Heart left ventricle (tissue), 16 donors: ENCODE measurements at regions not wholly inside any gene's neighbourhood (a gene's known extent, or its start where the extent isn't known, plus 50 kb on each side); places are given as distances from the start of the nearest gene placed in this dataset.

Experiments used
- ATAC-seq, 4 donors: fragments of 200-7000 bp; cut with Tn5 transposase; one replicate each; pipeline ENCODE4 v1.9.1; 2020 to 2022; ENCODE audit warnings: moderate library complexity in 4 of 4, mild to moderate bottlenecking in 3 of 4, moderate number of reproducible peaks in 1 of 4
- DNase-seq, 5 donors: peaks; one replicate each; pipeline ENCODE4 v3.0.0-alpha.2; 2020
- H3K27ac ChIP-seq, 12 donors: fragments of 200-600 bp; sonication (generic) in 4 of 12; one replicate each; pipeline versions ENCODE4 v1.5.0 to v1.8.0; 2016 to 2022; ENCODE audit warnings: mild to moderate bottlenecking in 2 of 12
- H3K27me3 ChIP-seq, 9 donors: fragments of 200-600 bp; sonication (generic) in 2 of 9; one replicate each; pipeline versions ENCODE4 v1.5.1 to v1.8.0; 2016 to 2022; ENCODE audit warnings: mild to moderate bottlenecking in 3 of 9
- H3K36me3 ChIP-seq, 9 donors: fragments of 200-600 bp; sonication (generic) in 2 of 9; one replicate each; pipeline versions ENCODE4 v1.5.0 to v1.8.0; 2018 to 2022; ENCODE audit warnings: mild to moderate bottlenecking in 2 of 9
- H3K4me1 ChIP-seq, 12 donors: fragments of 200-600 bp; sonication (generic) in 4 of 12; one replicate each; pipeline versions ENCODE4 v1.5.0 to v1.8.0; 2016 to 2022; ENCODE audit warnings: mild to moderate bottlenecking in 3 of 12
- H3K4me3 ChIP-seq, 12 donors: fragments of 200-600 bp; sonication (generic) in 4 of 12; one replicate each; pipeline versions ENCODE4 v1.5.0 to v1.8.0; 2017 to 2022; ENCODE audit warnings: mild to moderate bottlenecking in 9 of 12, moderate library complexity in 4 of 12
- H3K9me3 ChIP-seq, 12 donors: fragments of 200-600 bp; sonication (generic) in 4 of 12; one replicate each; pipeline versions ENCODE4 v1.5.0 to v1.8.0; 2016 to 2022; ENCODE audit warnings: mild to moderate bottlenecking in 1 of 12
- CTCF ChIP-seq, 12 donors: fragments of 200-600 bp; sonication (generic) in 4 of 12; IDR thresholded peaks; one replicate each; pipeline versions ENCODE4 v1.5.0 to v1.8.0; 2018 to 2022; ENCODE audit warnings: antibody characterized with exemption in 12 of 12, mild to moderate bottlenecking in 5 of 12
- POLR2A ChIP-seq, 2 donors: fragments of 450-650 bp; IDR thresholded peaks; one replicate each; pipeline ENCODE4 v1.6.1; 2017; ENCODE audit warnings: antibody characterized with exemption in 2 of 2, mild to moderate bottlenecking in 2 of 2, moderate library complexity in 2 of 2
- WGBS, 4 donors: extraction: QIAGEN DNeasy Blood & Tissue Kit in 2 of 4; methylation state at CpG; one replicate each; pipeline versions ENCODE4 v1.1.5 to v1.1.7; 2013 to 2018; 5-methylcytosine and 5-hydroxymethylcytosine counted together
- intact Hi-C, 10 donors: fragments of 100-400 bp; cut with DNase I; formaldehyde crosslinking; loops; one replicate each; pipeline versions ENCODE4 v1.11.1 to v1.14.2; 2022
- donor health status: ischemic (EF 13 %, LVEDD 7.1; RV severe dilation, severe dysfunction).
- donor health status: healthy with polysubstance abuse.
- donor health status: DM: no; HTN: yes; CAD: no.
- donor health status: DM: no; HTN: no; CAD: no.
- donor health status: ischemic (EF 25% LVEDD 6.9; RV normal size, moderate dysfunction).
- donor health status: ischemic (EF 25% LVEDD 5.7; RV mildly dilated, moderate dysfunction).
- donor health status: healthy.
- donor health status: DM: yes; HTN: yes; CAD: no.
- donor health status: ischemic (EF 35%, LVEDD 5.7; RV mildly dilated, moderate dysfunction).
- donor health status: nonischemic (EF 11% LVEDD 7.7; RV severe dilation, severe dysfunction).
- donor health status: DM: yes; HTN: yes; CAD: no.
- donor health status: PGD.
- donor health status: ischemic (EF 29% LVEDD 5.4; RV normal size, mild dysfunction).
- donor health status: nonischemic (EF 23%, LVEDD 6.1; RV moderate dilation, normal function).

- H3K36me3 ChIP-seq, result no peaks in the 10 kb centered on the region
- H3K4me1 ChIP-seq, result no peaks in the 10 kb centered on the region
- H3K9me3 ChIP-seq, result peaks cover 0 to 4% (median 0%) of the 10 kb centered on the region in 12 donors
- H3K27ac ChIP-seq, result no peak overlapping the region
- H3K27me3 ChIP-seq, result peaks cover 0 to 35% (median 0%) of the 10 kb centered on the region in 9 donors
- no peak for ATAC-seq
- 88 to 100% (median 97%) methylated on average over 1 of the region's 1 CpG for WGBS, 4 donors
- intact Hi-C loops, result no loop called here
- no peak overlapping the region for H3K4me3 ChIP-seq
- no peak for TF ChIP-seq CTCF (IDR thresholded peaks at IDR 0.05)
- no peak for TF ChIP-seq POLR2A (IDR thresholded peaks at IDR 0.05)
- DNase-seq, result no peak
These were observed 231.3 kb downstream of the BUD13 start for GRCh38 chr11:116541460-116541859.

- peaks cover 0 to 4% (median 0%) of the 10 kb centered on the region in 12 donors for H3K9me3 ChIP-seq
- no peak overlapping the region for H3K27ac ChIP-seq
- H3K36me3 ChIP-seq, result no peaks in the 10 kb centered on the region
- DNase-seq, result no peak
- ATAC-seq, result no peak
- intact Hi-C loops, result no loop called here
- WGBS, 4 donors, result 60 to 73% (median 70%) methylated on average over 4 of the region's 4 CpGs
- H3K4me1 ChIP-seq, result no peaks in the 10 kb centered on the region
- no peak overlapping the region for H3K4me3 ChIP-seq
- no peak for TF ChIP-seq CTCF (IDR thresholded peaks at IDR 0.05)
- TF ChIP-seq POLR2A (IDR thresholded peaks at IDR 0.05), result no peak
- H3K27me3 ChIP-seq, result peaks cover 0 to 42% (median 0%) of the 10 kb centered on the region in 9 donors
These were observed 232.0 kb downstream of the BUD13 start for GRCh38 chr11:116540645-116541304.

- Histone ChIP-seq H3K9me3 (peaks cover 0 to 4% (median 0%) of the 10 kb centered on the region in 12 donors), H3K4me3 (no peak overlapping the region), H3K4me1 (no peaks in the 10 kb centered on the region), H3K36me3 (no peaks in the 10 kb centered on the region), H3K27me3 (peaks cover 0 to 50% (median 3%) of the 10 kb centered on the region in 9 donors), H3K27ac (no peak overlapping the region)
- TF ChIP-seq POLR2A (IDR thresholded peaks at IDR 0.05), result no peak
- no peak for TF ChIP-seq CTCF (IDR thresholded peaks at IDR 0.05)
- no peak for ATAC-seq
- no peak for DNase-seq
- WGBS, 4 donors, result 48 to 62% (median 53%) methylated on average over 2 of the region's 2 CpGs
- intact Hi-C loops, result no loop called here
These were observed 232.9 kb downstream of the BUD13 start for GRCh38 chr11:116539836-116540418.

- TF ChIP-seq POLR2A (IDR thresholded peaks at IDR 0.05), result no peak
- no peak for TF ChIP-seq CTCF (IDR thresholded peaks at IDR 0.05)
- Histone ChIP-seq H3K4me1 (no peaks in the 10 kb centered on the region), H3K27me3 (peaks cover 0 to 54% (median 4%) of the 10 kb centered on the region in 9 donors), H3K9me3 (peaks cover 0 to 4% (median 0%) of the 10 kb centered on the region in 12 donors), H3K27ac (no peak overlapping the region), H3K36me3 (no peaks in the 10 kb centered on the region), H3K4me3 (no peak overlapping the region)
- WGBS, 4 donors, result 79 to 97% (median 85%) methylated on average over 4 of the region's 4 CpGs
- intact Hi-C loops, result no loop called here
- DNase-seq (no peak), ATAC-seq (no peak)
These were observed 233.6 kb downstream of the BUD13 start for GRCh38 chr11:116539211-116539610.
